GM12892 (cell line): ENCODE measurements at regions not wholly inside any gene's neighbourhood (a gene's known extent, or its start where the extent isn't known, plus 50 kb on each side); places are given as distances from the start of the nearest gene placed in this dataset.

ENCODE experiments used
- DNase-seq: peaks from one replicate; pipeline ENCODE4 v3.0.0; 2011; ENCODE audit not compliant: insufficient read length
- FAIRE-seq: peaks from 2 replicates; lab custom pipeline; 2011; peaks lifted over from hg19 to GRCh38; lab: Jason Lieb, UNC
- POLR2A ChIP-seq: IDR thresholded peaks from 2 replicates; pipeline ENCODE4 v1.6.1; 2011; ENCODE audit warnings: low read depth, low read length, control low read depth
- POLR2AphosphoS5 ChIP-seq: IDR thresholded peaks from 2 replicates; pipeline ENCODE4 v1.6.1; 2011; ENCODE audit warnings: low read depth, low read length, control low read depth
- TAF1 ChIP-seq: IDR thresholded peaks from 2 replicates; pipeline ENCODE4 v1.6.1; 2011; ENCODE audit warnings: low read depth, mild to moderate bottlenecking, control low read depth, low read length, borderline replicate concordance

- FAIRE-seq (no peak), DNase-seq (no peak)
- TF ChIP-seq POLR2AphosphoS5, result no peak
- no peak for TF ChIP-seq POLR2A
Observed at GRCh38 chr7:35992436-35992835, 160.6 kb upstream of the EEPD1 start.

- DNase-seq, result no peak
- TF ChIP-seq POLR2A, result no peak
- no peak for TF ChIP-seq TAF1
- no peak for TF ChIP-seq POLR2AphosphoS5
- FAIRE-seq, result no peak
Observed at GRCh38 chr7:35993113-35993512, 159.9 kb upstream of the EEPD1 start.

GRCh38 chr7:35993676-35994606, 159.1 kb upstream of the EEPD1 start:
- TF ChIP-seq TAF1 (no peak), POLR2AphosphoS5 (no peak), POLR2A (no peak)
- DNase-seq, result no peak
- FAIRE-seq, result no peak

- FAIRE-seq (no peak), DNase-seq (no peak)
- TF ChIP-seq POLR2AphosphoS5 (no peak), TAF1 (no peak), POLR2A (no peak)
Observed at GRCh38 chr7:35995334-35995733, 157.7 kb upstream of the EEPD1 start.

- TF ChIP-seq POLR2AphosphoS5, result no peak
- TF ChIP-seq POLR2A, result no peak
- no peak for TF ChIP-seq TAF1
- DNase-seq, result no peak
- FAIRE-seq, result no peak
Observed at GRCh38 chr7:35998481-35998880, 154.6 kb upstream of the EEPD1 start.

- no peak for FAIRE-seq
- TF ChIP-seq POLR2AphosphoS5 (no peak), TAF1 (no peak), POLR2A (no peak)
Observed at GRCh38 chr7:36001546-36001945, 151.5 kb upstream of the EEPD1 start.

GRCh38 chr7:36002900-36003299, 150.2 kb upstream of the EEPD1 start:
- TF ChIP-seq POLR2A, result no peak
- no peak for TF ChIP-seq POLR2AphosphoS5
- TF ChIP-seq TAF1, result no peak
- DNase-seq (no peak), FAIRE-seq (no peak)

More at GRCh38 chr7:36001546-36001945, 151.5 kb upstream of the EEPD1 start:
- DNase-seq, result no peak

GRCh38 chr7:36003343-36003742, 149.7 kb upstream of the EEPD1 start:
- no peak for FAIRE-seq
- no peak for DNase-seq
- TF ChIP-seq POLR2AphosphoS5 (no peak), TAF1 (no peak), POLR2A (no peak)

- TF ChIP-seq POLR2AphosphoS5 (no peak), POLR2A (no peak), TAF1 (no peak)
- FAIRE-seq (no peak), DNase-seq (no peak)
Observed at GRCh38 chr7:36005293-36005692, 147.8 kb upstream of the EEPD1 start.

GRCh38 chr7:36005876-36006275, 147.2 kb upstream of the EEPD1 start:
- DNase-seq, result no peak
- FAIRE-seq, result no peak
- TF ChIP-seq POLR2AphosphoS5 (no peak), TAF1 (no peak), POLR2A (no peak)

GRCh38 chr7:36006636-36007229, 146.3 kb upstream of the EEPD1 start:
- FAIRE-seq (no peak), DNase-seq (no peak)
- no peak for TF ChIP-seq POLR2AphosphoS5
- TF ChIP-seq POLR2A, result no peak
- no peak for TF ChIP-seq TAF1
